CD4-positive, alpha-beta T cell treated with Interleukin-15 for 4 hours (primary cell): ENCODE measurements at regions not wholly inside any gene's neighbourhood (a gene's known extent, or its start where the extent isn't known, plus 50 kb on each side); places are given as distances from the start of the nearest gene placed in this dataset.
"Not testable (repeated sequence)": the region's sequence is repeated elsewhere in the genome, so short reads cannot be mapped to it uniquely, and the experiment has no call there.

ENCODE experiments used
- DNase-seq: peaks from one replicate; pipeline ENCODE4 v3.0.0-alpha.2; 2020; ENCODE audit warnings: low spot score

GRCh38 chr9:113705306-113705927 is 170.7 kb upstream of the ZNF618 start:
- DNase-seq, result no peak

GRCh38 chr9:113705928-113706519 is 170.1 kb upstream of the ZNF618 start:
- DNase-seq, result no peak

- no peak for DNase-seq
Observed at GRCh38 chr9:113707953-113708695, 168.0 kb upstream of the ZNF618 start.

GRCh38 chr9:113708821-113709713 is 167.0 kb upstream of the ZNF618 start:
- DNase-seq, result no peak

- no peak for DNase-seq
Observed at GRCh38 chr9:113709721-113710120, 166.4 kb upstream of the ZNF618 start.

- DNase-seq, result no peak
Observed at GRCh38 chr9:113711251-113711650, 164.9 kb upstream of the ZNF618 start.

GRCh38 chr9:113712053-113712452 is 164.1 kb upstream of the ZNF618 start:
- DNase-seq, result no peak

- DNase-seq, result no peak
Observed at GRCh38 chr9:113715086-113715485, 161.0 kb upstream of the ZNF618 start.

- no peak for DNase-seq
Observed at GRCh38 chr9:113719919-113720318, 156.2 kb upstream of the ZNF618 start.

- no peak for DNase-seq
Observed at GRCh38 chr9:113720495-113720894, 155.6 kb upstream of the ZNF618 start.

GRCh38 chr9:113721856-113722255 is 154.3 kb upstream of the ZNF618 start:
- DNase-seq, result no peak

- DNase-seq, result no peak
Observed at GRCh38 chr9:113724202-113724601, 151.9 kb upstream of the ZNF618 start.

GRCh38 chr9:113728989-113729388 is 147.1 kb upstream of the ZNF618 start:
- no peak for DNase-seq

- no peak for DNase-seq
Observed at GRCh38 chr9:113734826-113735225, 141.3 kb upstream of the ZNF618 start.

GRCh38 chr9:113737517-113738271 is 138.4 kb upstream of the ZNF618 start:
- no peak for DNase-seq

- DNase-seq, result no peak
Observed at GRCh38 chr9:113738496-113738892, 137.6 kb upstream of the ZNF618 start.

GRCh38 chr9:113738893-113739604 is 137.1 kb upstream of the ZNF618 start:
- DNase-seq, result no peak

GRCh38 chr9:113739605-113740507 is 136.3 kb upstream of the ZNF618 start:
- not testable (repeated sequence) for DNase-seq

GRCh38 chr9:113740508-113741500 is 135.3 kb upstream of the ZNF618 start:
- DNase-seq, result not testable (repeated sequence)
